ENCODE measurements at regions not wholly inside any gene's neighbourhood (a gene's known extent, or its start where the extent isn't known, plus 50 kb on each side); places are given as distances from the start of the nearest gene placed in this dataset.

DNA sequence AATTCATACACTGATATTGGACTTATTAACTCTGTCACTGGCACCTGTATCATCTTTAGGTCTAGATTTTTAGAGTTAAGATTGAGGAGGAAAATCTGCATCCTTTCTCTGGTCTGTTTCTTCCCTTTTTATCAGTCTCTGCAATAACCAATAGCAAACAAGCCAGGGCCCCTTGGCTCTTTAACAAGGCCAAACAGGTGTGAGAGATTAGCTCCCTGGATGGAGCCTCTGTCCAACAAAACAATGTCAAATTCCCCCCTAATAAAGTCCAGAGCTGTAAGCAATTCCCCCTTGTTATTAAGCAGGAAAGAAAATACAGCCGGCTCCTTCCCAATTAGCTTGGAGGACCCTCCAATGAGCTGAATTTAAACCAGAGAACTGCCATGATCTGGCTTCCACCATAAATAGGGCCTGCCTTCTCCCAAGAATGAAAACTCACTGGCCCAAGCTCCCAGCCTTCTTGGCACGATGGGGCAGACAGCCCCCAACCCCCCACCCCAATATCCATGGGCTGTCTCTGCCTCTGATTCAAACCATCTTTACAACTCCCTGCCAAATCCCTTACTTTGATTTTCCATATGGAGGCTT lies 56.1 kb upstream of the SOX9 start:
- no peak for DNase-seq

DNA sequence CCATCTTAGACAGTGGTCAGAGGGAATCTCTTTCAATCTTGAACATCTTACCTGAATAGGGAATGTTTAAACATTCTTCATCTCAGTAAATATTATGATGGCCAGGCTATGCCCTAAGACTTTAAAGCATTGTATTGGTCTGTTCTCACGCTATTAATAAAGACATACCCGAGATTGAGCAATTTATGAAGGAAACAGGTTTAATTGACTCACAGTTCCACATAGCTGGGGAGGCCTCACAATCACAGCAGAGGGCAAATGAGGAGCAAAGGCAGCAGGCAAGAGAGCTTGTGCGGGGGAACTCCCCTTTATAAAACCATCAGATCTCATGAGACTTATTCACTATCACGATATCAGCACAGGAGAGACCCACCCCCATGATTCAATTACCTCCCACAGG lies 55.3 kb upstream of the SOX9 start:
- no peak for DNase-seq

DNA sequence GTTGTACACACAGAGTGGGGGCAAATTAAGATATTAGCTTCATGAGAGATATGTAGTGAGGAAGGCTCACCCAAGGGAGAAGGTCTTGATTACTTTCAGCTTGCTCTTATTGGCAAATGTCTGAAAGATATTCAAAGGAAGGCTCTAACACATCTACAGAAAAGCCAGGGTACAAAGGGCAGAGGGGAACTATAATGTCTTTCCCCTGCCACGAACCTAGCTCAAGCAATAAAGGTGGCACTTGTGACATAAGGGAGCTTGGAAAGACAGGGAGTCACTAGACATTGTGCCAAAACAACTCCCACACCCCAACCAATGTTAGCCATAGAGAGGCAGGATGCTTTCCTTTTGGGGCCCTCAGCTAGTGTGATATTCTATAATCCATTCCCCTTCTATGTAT lies 52.2 kb upstream of the SOX9 start:
- no peak for DNase-seq

DNA sequence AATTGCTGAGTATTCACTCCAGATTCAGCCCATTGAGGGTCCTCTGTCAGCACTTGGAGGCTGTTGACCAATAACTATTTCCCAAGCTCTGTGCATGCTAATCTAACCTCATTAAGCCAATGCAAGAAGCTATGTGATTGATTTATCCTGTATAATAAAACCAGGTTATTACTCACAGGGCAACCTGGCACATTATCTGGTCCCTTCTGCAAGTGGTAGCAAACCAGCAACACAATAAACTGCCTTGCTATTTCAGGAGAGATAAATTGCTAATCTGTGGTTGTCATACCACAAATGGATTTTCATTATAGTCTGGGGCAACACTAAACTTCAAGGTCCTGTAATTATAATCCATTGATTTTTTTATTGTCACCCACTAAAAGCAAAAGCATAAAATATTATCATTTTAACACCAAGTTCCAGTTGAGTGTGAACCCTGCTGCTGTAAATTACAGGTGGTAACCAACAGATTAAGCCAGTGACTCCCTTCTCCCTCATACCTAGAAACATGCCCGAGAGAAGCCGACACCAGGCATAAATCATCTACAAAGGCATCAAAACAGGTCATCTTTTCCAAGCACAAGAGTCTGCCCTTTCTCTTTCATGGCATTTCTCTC lies 51.1 kb upstream of the SOX9 start:
- DNase-seq = no peak
